HG03432 (cell line): ENCODE measurements at regions not wholly inside any gene's neighbourhood (a gene's known extent, or its start where the extent isn't known, plus 50 kb on each side); places are given as distances from the start of the nearest gene placed in this dataset.

ENCODE experiments used
- ATAC-seq: cut with Tn5 transposase; IDR thresholded peaks from one replicate; pipeline ENCODE4 v1.9.1; 2021; ENCODE audit warnings: mild to moderate bottlenecking, moderate library complexity; ENCODE audit not compliant: unreplicated experiment

DNA sequence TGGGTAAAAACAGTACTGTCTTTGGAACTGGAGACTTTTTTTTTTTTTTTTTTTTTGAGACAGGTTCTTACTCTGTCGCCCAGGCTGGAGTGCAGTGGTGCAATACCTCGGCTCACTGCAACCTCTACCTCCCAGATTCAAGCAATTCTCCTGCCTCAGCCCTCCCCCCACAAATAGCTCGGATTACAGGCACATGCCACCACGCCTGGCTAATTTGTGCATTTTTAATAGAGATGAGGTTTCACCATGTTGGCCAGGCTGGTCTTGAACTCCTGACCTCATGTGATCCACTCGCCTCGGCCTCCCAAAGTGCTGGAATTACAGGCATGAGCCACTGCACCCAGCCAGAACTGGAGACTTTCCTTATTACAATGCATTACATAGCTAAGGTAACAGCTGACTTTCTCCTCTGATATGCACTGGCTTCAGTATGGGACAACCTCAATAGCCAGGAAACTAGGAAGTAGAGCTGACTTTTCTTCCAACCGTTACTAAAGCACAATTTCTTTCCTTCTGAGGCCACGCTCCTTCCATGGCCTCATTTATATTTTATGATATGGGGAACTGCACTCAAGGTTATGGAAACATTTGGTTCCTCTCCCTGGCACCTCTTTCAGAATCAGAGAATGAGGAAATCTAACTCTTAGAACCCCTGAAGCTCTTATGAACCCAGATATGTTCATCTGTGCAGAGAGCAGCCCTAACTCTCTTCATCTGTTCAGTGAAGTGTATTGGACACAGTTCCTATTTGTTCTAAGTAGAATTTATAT lies 53.5 kb upstream of the FAM9B start:
- ATAC-seq: no peak

DNA sequence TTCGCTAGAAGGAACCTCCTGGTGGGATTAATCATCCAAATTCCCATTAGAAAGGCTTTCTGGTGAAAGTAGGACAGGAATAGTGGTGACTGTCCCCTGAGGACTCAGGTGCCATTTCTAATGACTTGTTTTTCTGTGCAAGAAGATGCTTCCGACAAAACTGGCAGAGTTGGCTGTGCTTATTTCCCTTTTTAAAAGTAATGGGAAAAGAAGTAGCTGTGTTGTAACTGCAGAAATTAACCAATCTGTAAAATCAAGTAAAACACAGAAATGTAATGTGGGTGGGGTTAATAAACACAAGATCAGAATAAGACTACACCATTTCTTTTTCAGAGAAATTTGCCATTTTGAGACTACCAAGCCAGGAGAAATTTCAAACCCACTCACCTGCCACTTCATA lies 55.0 kb upstream of the FAM9B start:
- no peak for ATAC-seq

DNA sequence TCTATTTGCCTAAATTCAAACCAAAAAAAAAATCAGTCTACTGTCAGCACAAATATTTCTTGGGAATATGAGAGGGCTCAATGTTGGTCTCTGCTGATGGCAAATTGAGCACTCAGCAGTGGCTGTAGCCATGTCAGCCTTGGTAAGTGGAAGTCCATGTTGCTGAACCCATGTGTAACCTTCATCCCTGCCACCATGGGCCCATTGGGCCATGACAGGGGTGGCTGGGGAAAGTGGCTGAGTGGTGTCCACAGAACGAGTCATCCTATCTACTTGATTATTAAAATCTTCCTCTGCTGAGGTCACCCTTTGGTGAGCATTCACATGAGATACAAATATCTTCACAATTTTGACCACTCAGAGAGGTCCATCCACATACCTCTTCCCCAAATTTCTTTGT lies 56.8 kb upstream of the FAM9B start:
- no peak for ATAC-seq

- ATAC-seq: no peak
Measured at GRCh38 chrX:9091258-9091657, 57.3 kb upstream of the FAM9B start.

DNA sequence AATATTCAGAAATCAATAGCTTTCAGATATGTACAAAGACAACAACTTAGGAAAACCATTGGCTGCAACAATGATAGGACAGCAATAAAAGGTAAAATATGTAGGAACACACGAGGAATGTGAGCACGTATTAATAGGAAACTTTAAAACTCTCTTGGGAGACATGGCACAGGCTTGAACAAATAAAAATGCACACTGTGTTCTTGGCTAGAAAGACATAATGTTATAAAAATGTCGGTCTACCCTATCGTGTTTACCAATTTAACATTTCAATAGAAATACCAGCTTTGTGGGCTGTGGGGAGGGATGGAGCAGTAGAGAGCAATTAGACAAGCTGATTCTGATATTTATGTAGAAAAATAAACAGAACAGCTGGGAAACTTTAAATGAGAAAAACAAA lies 69.0 kb upstream of the FAM9B start:
- no peak for ATAC-seq

- no peak for ATAC-seq
Measured at GRCh38 chrX:9108054-9108453, 74.1 kb upstream of the FAM9B start.

DNA sequence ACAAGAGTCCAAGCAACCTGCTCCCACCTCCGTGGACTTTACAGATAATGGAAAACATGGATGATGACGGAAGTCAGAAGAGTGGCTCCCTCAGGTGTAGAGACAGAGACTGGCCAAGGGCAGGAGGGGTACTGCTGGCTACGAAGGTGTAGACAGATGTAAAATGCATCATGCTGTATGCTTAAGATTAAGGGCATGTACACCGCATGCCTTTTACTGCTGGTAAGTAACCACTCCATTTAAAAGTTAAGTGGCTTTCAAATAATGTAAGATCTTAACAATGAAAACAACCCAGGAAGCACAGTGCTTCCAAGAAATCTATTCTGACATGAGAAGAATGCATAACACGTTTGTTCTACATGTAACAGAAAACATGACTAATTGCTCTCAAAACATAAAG lies 76.9 kb upstream of the FAM9B start:
- ATAC-seq: no peak

DNA sequence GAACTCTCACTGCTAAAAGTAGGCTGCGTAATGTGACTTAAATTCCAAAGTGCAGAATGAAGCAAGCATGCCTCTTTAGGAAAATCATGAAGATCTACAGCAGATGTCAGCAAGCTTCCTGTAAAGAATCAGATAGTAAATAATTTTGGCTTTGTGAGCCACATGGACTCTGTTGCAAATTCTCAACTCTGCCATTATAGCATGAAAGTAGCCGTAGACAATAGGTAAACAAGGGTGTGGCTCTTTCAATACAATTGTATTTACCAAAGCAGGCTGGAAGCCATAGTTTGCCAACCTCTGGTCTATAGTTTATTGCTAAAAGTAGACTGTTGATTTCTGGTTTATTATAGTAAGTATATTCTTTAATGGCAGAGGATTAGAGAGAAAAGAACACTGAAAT lies 80.3 kb upstream of the FAM9B start:
- no peak for ATAC-seq

DNA sequence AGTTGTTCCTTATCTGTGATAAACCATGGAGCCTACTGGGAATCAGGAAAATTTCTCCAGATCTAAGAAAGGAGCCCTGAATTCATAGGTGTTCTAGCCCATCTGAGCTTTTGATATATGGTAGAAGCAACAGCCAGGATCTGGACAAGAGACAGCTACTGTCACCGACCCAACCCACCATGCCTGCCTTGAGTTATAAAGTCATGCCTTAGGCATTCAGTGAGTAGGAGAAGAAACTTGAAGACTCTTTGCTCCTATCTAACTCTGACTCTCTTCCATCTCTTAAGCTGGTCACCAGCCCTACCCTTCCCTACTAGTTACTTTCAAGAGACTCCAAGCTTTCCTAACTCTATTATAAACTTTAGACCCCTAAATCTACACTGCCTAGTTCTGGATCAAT lies 83.9 kb upstream of the FAM9B start:
- no peak for ATAC-seq

- no peak for ATAC-seq
Measured at GRCh38 chrX:9122519-9123245, 88.8 kb upstream of the FAM9B start.

- ATAC-seq: no peak
Measured at GRCh38 chrX:9127986-9128385, 94.1 kb upstream of the FAM9B start.

DNA sequence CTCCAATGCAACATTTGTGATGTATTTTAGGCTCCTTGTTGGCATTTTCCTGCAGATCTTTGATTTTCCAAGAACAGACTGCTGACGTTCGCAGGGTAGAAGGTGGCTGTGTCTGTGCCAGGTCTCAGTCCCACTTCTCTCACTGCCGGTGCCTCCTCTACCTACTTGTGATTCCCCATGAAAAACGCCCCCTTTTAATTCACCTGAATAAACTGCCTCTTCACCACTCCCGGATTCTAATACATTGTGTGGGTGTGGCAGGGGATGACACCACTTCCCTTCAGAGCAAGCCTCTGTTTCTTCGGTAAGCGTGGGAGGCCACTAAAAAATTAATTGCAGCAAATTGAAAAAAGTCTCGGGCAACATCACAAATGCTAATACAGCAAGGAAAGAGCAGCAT lies 96.1 kb upstream of the FAM9B start:
- no peak for ATAC-seq

DNA sequence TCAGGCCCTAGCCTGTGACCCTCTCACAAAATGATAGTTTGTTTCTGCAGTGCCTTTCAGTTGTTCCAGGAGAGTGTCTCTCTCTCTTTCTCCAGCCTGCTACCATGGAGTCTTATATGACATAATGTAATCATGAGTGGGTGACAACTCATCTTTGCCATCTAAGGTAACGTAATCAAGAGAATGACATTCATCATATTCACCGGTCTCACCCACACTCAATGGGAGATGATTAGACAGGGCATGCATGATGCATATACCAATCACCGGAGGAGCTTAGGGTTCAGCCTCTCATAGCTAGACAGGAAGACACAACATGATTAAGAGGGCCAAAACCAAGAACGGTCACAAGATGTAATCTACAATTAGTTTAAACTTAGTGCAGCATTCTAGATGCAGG lies 97.1 kb upstream of the FAM9B start:
- no peak for ATAC-seq

- ATAC-seq: no peak
Measured at GRCh38 chrX:9132036-9132638, 98.2 kb upstream of the FAM9B start.

DNA sequence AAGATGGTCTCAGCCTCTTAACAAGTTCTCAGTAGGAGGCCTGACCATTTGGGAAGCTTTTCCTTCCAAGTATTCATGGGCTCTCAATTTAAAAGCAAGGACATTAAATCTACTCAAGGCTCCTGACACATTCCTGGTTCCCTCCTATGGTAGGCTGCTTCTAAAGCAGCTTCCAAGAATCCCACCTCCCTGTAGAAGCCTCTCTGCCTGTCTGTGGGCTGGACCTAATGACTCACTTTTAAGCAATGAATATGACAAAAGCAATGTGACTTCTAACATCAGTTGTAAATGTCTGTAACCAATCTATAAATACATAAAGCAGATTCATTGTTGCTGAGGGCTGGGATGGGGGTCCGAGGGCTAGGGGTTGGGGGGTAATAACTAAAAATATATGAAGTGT lies 99.5 kb upstream of the FAM9B start:
- ATAC-seq: no peak

DNA sequence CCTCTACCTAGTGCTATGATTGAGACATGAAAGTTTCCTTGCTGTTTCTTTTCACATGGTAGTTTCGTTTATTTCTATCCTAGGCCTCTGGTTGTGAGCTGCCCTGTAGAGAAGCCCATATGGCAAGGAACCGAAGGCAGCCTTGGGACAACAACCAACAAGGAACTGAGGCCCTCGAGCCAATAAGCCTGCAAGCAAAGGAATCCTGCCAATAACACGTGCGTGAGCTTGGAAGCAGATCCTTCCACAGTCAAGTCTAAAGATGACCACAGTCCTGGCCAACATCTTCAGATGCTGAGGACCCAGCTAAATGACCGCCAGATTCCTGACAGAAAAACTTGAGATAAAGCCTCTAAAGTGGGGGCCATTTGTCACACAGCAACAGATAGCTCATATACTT lies 100.4 kb upstream of the FAM9B start:
- ATAC-seq: no peak

DNA sequence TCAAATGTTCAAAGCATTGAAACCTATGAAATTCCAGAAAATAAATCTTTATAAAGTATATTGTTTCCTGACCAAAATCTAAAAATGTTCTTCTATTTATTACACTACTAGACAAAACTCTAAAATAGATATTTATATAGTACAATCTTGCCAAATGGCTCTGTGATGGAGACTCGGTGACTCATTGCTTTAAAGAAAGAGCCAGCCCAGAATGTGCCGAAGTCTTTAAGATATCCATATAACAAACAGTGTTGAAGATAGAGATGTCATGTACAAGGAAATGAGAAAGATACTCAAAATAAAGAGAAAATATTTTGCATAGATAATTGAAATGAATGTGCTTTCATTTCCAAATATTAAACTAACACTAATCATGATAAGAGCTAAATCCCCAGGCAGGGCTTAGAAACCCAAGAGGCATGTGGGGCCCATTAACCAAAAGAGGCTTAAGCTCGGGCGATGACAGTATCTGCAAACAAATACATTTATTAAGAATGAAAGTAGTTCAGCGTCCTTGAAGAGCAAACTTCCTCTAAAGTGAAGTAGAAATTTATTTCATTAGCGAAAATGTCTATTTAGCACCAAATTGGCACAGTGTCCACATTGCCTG lies 102.1 kb upstream of the FAM9B start:
- no peak for ATAC-seq

DNA sequence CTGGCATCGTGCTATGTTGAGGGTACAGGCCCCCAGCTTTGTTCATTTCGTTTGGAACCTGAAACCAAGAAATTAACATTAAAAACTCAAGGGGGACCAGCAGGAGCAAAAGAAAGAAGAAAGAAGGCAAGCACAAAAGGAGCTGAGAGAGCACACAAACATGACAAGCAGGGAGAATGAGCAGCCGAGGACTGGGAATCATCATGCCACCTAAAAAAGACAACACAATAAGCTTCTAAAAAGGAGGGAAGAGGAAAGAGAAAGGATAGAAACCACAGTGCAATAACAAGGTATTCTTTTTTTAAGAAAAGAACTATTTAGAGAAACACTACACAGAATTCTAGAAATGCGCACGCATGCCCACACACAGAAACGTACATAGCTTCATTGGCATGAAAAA lies 103.2 kb upstream of the FAM9B start:
- no peak for ATAC-seq

DNA sequence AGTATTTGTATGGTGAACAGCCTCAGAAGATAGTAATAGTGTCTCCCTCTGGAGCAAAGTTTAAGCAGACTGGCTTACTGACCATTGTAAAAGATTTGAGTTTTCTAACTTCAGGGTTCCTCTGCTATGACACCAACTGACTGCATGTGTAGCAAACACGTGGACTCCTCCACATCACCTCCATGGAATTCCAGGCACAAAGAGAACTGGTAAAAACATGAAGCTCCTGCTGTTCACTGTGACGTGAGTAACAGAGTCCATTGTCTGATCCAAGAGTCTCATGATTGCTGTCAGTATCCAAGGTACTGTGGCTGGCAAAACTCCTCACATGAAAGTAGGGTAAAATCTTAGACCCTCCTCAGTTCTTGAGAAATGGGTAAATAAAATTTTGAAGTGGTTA lies 107.6 kb upstream of the FAM9B start:
- no peak for ATAC-seq

GRCh38 chrX:9144701-9145241 lies 110.8 kb upstream of the FAM9B start:
- ATAC-seq: no peak

- ATAC-seq: no peak
Measured at GRCh38 chrX:9146657-9147056, 112.7 kb upstream of the FAM9B start.

DNA sequence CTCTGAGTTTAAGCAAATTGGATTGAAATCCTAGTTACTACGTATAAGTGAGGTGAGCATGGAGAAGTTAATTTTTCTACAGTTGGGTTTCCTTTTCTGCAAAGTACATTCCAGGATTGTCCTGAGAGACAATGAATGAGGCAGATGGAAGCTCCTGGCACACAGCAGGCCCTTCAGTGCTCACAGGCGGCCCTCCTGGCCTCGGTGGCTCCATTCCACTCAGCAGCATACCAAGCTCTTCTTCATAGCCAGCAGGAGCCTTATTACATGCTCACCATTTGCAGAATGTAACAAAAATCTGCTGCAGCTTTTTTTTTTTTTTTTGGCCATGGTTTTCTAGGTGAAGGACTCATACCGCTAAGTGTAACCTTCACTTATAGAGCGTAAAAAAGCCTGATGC lies 113.2 kb upstream of the FAM9B start:
- no peak for ATAC-seq
